ENCODE measurements at regions not wholly inside any gene's neighbourhood (a gene's known extent, or its start where the extent isn't known, plus 50 kb on each side); places are given as distances from the start of the nearest gene placed in this dataset.

GRCh38 chr5:124648902-124649467 lies 97.5 kb downstream of the ZNF608 start:
- DNase-seq (ENCODE audit: low read depth in 4 of 4, low spot score in 3 of 4) = no peak

DNA sequence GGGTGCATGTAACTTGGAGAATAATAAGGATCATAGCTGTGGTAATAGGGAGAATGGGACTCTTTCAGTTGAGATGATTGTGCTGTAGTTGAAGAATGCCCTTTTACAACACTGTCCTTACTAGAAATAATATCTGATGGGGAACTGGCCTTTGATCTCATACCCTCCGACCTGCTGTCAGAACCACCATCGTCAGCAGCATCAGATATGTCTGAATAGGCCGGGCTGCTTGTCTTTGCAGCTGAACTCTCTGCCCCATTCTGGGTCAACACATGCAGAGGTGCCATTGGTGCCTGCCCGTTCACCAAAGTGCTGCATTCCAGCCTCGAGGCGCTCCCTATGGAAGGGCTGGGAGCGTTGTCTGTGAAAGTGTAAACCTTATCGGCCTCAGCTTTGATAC lies 99.1 kb downstream of the ZNF608 start:
- DNase-seq (ENCODE audit: low read depth in 4 of 4, low spot score in 3 of 4) = no peak

- no peak for DNase-seq (ENCODE audit: low read depth in 4 of 4, low spot score in 3 of 4)
Observed at GRCh38 chr5:124645396-124645795, 101.0 kb downstream of the ZNF608 start.

GRCh38 chr5:124644582-124644981 lies 101.9 kb downstream of the ZNF608 start:
- DNase-seq (ENCODE audit: low read depth in 4 of 4, low spot score in 3 of 4) = no peak

DNA sequence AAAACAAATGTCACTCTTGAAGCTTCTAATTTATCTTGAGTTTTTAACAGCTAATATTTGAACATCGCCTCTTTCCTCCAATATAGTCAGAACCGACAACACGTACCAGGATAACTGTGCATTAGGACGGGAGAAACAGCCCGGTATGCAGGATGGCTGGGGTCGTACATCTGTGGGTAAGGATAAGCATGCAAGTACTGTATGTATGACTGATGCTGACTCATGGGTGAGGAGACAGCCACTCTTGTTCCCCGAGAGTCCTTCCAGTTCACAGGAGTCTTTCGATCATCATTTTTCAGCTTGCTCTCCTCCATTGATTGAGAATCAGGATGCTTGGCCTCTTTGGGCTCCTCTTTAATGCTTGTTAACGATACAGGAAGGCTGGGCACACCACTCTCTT lies 102.3 kb downstream of the ZNF608 start:
- DNase-seq (ENCODE audit: low read depth in 4 of 4, low spot score in 3 of 4) = no peak

GRCh38 chr5:124643336-124643735 lies 103.1 kb downstream of the ZNF608 start:
- no peak for DNase-seq (ENCODE audit: low read depth in 4 of 4, low spot score in 3 of 4)

DNA sequence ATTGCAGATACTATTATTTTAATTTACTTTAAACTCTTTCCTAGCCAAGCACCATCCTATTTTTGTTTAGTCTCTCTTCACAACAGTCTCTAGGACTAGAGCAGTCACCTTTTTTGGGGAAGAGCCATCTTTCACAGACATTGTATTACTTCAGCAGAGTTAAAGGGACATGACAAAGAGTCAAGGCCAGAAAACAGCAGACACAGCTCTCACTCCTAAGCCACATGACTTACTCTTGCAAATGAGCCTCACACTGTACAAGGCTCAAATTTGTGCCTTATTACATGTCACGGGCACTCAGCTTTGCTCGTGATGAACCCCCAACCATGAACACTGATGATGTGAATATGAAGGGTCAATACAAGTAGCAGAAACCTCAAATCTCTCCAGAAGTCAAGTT lies 104.3 kb downstream of the ZNF608 start:
- no peak for DNase-seq (ENCODE audit: low read depth in 4 of 4, low spot score in 3 of 4)

- no peak for DNase-seq (ENCODE audit: low read depth in 4 of 4, low spot score in 3 of 4)
Observed at GRCh38 chr5:124641154-124641792, 105.2 kb downstream of the ZNF608 start.

GRCh38 chr5:124639095-124639665 lies 107.3 kb downstream of the ZNF608 start:
- no peak for DNase-seq (ENCODE audit: low read depth in 4 of 4, low spot score in 3 of 4)

DNA sequence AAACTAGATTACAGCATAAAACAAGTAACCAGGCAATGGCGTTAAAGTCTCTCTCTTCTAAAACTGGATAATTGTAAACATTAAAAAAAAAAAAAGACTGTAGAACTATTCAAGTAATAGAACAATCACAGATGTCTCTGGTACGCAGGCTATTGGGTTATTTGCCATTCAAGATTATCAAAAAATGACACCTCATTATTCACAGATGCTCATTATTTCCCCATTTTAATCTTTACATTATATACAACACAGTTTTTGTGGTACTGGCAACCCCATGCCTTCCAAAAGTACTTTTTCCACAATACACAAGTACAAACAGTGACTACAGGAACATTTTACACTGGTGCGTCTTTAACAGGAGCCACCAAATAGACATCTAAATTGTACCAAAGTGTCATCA lies 109.4 kb downstream of the ZNF608 start:
- DNase-seq (ENCODE audit: low read depth in 4 of 4, low spot score in 3 of 4) = no peak

DNA sequence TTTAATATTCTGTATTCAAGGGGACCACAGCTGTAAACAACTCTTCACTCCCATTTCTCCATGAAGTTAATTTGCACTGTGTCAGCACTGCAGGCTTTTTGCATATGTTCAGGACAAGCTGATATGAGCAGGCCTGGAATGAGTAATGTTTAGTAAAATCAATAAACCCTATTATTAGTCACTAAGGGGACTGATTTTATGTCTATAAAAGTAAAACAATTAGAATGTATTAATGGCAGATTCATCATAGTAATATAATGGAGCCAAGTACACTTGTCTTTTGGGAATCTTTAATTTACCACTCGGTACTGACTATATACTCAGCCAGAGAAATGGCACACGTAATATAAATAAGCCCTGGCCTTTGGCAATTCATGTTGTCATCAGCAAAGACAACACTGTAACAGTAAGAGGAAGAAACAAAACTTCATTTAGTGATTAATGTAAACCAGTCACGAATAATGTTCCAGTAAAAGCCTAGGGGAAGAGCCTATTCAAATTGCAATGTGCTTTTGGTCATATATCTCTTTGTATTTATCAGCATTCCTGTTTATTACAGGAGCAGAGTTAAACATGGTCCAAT lies 111.6 kb downstream of the ZNF608 start:
- no peak for DNase-seq (ENCODE audit: low read depth in 4 of 4, low spot score in 3 of 4)

DNA sequence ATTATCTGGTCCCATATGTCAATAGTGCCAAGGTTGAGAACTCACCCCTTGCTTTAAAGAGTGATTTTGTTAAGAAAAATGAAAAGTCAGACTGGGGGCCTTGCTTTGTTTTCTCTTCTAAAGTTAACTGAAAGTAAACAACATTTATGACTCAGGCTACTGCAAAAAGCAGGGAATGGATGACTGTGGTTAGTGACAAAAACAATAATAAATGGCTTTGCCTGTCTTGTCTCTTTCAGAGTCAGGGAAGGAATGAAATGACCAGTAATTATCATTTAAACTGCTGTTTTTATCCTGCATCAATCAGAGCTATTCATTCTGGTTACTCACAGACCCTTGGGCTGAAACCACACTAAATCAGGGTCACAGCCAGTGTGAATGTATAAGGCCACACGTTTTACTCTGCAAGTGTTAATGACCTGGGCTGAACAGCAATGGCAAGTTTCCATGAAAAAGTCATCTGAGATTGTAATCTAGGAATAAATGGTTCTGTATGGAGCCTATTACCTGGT lies 112.2 kb downstream of the ZNF608 start:
- DNase-seq (ENCODE audit: low read depth in 4 of 4, low spot score in 3 of 4) = no peak

DNA sequence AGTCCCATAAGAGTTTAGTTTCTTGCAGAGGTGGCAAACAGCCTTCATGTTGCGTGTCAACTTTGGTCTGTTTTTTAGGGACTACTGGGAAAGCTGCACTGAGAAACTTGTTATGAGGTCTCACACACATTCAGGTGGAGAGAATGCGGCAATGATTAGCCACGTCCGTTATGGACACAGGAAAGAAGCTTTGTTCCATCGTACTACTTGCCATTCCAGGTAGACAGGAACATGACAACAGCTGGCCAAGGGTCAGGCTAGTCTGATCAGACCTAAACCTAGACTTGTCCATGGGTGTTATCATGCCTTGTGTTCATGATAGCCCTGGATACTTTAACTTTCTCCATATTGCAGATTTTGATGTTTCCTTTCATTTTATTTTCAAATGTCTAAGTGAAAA lies 113.2 kb downstream of the ZNF608 start:
- DNase-seq (ENCODE audit: low read depth in 4 of 4, low spot score in 3 of 4) = no peak

- DNase-seq (ENCODE audit: low read depth in 4 of 4, low spot score in 3 of 4) = no peak
Observed at GRCh38 chr5:124631874-124632550, 114.4 kb downstream of the ZNF608 start.

- DNase-seq (ENCODE audit: low read depth in 4 of 4, low spot score in 3 of 4) = no peak
Observed at GRCh38 chr5:124630767-124631704, 115.4 kb downstream of the ZNF608 start.

- DNase-seq (ENCODE audit: low read depth in 4 of 4, low spot score in 3 of 4) = no peak
Observed at GRCh38 chr5:124628721-124629596, 117.5 kb downstream of the ZNF608 start.

DNA sequence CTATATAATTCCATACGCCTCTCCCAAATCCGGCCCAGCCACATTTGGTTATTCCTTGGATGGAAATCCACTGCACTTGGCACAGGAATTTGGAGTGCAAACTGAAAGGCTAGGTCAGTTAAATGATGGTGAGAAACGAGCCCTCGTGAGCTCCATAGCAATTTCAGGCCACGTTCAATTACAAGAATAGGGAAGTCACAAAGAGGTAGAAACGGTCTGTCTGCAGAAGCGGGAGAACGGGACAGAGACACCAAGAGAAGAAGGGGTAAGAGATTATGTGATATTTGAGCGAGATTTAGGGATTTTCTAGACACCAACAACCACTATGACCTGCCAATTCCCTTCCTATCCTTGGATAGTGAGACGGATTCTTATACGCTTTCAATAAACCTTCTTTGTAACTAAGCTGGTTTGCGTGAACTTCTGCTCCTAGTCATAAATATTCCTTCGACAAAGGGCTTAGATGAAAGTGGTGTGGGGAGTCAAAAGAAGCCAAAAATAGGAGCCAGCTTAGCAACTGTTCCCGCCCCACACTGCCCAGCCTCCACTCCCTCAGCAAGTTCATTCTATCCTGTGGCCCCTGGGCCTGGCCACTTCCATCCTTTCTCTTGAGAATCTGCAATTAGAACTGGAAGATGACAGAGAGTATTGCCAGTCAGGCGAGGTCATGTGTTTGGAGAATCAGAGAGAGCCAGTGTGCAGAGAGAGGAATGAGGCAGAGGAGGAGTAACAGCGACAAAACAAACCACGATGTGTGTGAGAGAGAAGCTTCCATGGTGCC lies 118.4 kb downstream of the ZNF608 start:
- no peak for DNase-seq (ENCODE audit: low read depth in 4 of 4, low spot score in 3 of 4)

DNA sequence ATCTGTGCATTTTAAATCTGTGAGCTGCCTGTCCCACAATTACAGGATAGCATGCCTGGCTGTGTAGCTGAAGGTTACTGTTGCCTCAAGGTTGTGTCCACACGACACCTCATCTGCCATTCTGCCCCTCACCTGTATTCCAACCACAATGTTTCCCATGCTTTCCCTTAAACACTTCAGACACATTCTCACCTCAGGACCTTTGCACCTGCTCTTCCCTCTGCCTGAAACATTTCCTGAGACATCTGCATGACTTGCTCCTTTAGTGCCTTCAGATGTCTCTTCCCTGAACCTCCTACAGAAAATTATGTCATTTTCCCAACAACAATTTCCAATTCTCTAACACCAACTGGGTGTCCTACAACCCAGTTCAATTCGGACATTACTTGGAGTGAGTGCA lies 120.4 kb downstream of the ZNF608 start:
- no peak for DNase-seq (ENCODE audit: low read depth in 4 of 4, low spot score in 3 of 4)

GRCh38 chr5:124623265-124623664 lies 123.2 kb downstream of the ZNF608 start:
- no peak for DNase-seq (ENCODE audit: low read depth in 4 of 4, low spot score in 3 of 4)

All from right renal pelvis (tissue), 4 donors.